Fibroblast of lung (primary cell): ENCODE measurements at regions not wholly inside any gene's neighbourhood (a gene's known extent, or its start where the extent isn't known, plus 50 kb on each side); places are given as distances from the start of the nearest gene placed in this dataset.
A peak's percentile ranks its signal among the peaks of the same experiment; 100 is the strongest.

ENCODE experiments used
- DNase-seq, 2 donors: peaks; one replicate each; pipeline versions ENCODE4 v3.0.0 to v3.0.0-alpha.2; 2010; ENCODE audit warnings: low read depth in 2 of 2
- H2AFZ ChIP-seq: 2 replicates; pipeline ENCODE4 v1.5.1; 2012; ENCODE audit warnings: low read length, control low read depth, inconsistent platforms
- H3K27ac ChIP-seq: 2 replicates; pipeline ENCODE4 v1.5.1; 2011; ENCODE audit warnings: low read length, control low read depth; ENCODE audit not compliant: insufficient read depth
- H3K27me3 ChIP-seq: 2 replicates; pipeline ENCODE4 v1.5.1; 2011; ENCODE audit warnings: mild to moderate bottlenecking, low read length; ENCODE audit not compliant: control insufficient read depth, insufficient read depth
- H3K36me3 ChIP-seq: 2 replicates; pipeline ENCODE4 v1.5.1; 2011; ENCODE audit warnings: low read length; ENCODE audit not compliant: control insufficient read depth, insufficient read depth
- H3K4me1 ChIP-seq: 2 replicates; pipeline ENCODE4 v1.5.1; 2011; ENCODE audit warnings: low read length; ENCODE audit not compliant: control insufficient read depth, insufficient read depth; ENCODE audit errors: extremely low read depth
- H3K4me2 ChIP-seq: 2 replicates; pipeline ENCODE4 v1.5.1; 2011; ENCODE audit warnings: low read length, control low read depth; ENCODE audit not compliant: insufficient read depth; ENCODE audit errors: extremely low read depth
- H3K4me3 ChIP-seq, 4 experiments: fragments of 200-600 bp in 1 of 4; sonication (generic) in 1 of 4; replicated peaks in 1 of 4; 2 replicates each; pipeline ENCODE4 v1.5.1; 2011 to 2016; ENCODE audit warnings: low read length in 4 of 4, low read depth in 3 of 4, mild to moderate bottlenecking in 3 of 4, control low read depth in 2 of 4, inconsistent platforms in 1 of 4, mixed read lengths in 1 of 4; ENCODE audit not compliant: insufficient read depth in 1 of 4; ENCODE audit errors: control extremely low read depth in 1 of 4
- H3K79me2 ChIP-seq: 2 replicates; pipeline ENCODE4 v1.5.1; 2012; ENCODE audit warnings: mild to moderate bottlenecking, low read length, inconsistent platforms; ENCODE audit not compliant: control insufficient read depth, insufficient read depth
- H3K9ac ChIP-seq: 2 replicates; pipeline ENCODE4 v1.5.1; 2011; ENCODE audit warnings: mild to moderate bottlenecking, low read length, control low read depth; ENCODE audit not compliant: insufficient read depth
- H3K9me3 ChIP-seq: 2 replicates; pipeline ENCODE4 v1.5.1; 2012; ENCODE audit warnings: low read depth, low read length; ENCODE audit not compliant: control insufficient read depth, insufficient read depth
- H4K20me1 ChIP-seq: 2 replicates; pipeline ENCODE4 v1.5.1; 2011; ENCODE audit warnings: low read length; ENCODE audit not compliant: control insufficient read depth, insufficient read depth; ENCODE audit errors: extremely low read depth
- CTCF ChIP-seq, 2 donors: IDR thresholded peaks in 1 of 2; conservative IDR thresholded peaks in 1 of 2; 1 replicate in 1 of 2; 2 replicates in 1 of 2; pipeline ENCODE4 v1.5.1; 2011 to 2012; ENCODE audit warnings: low read length in 2 of 2, control low read depth in 1 of 2, inconsistent platforms in 1 of 2, low read depth in 1 of 2, mild to moderate bottlenecking in 1 of 2
- EZH2 ChIP-seq: IDR thresholded peaks from 2 replicates; pipeline ENCODE4 v1.5.1; 2012; ENCODE audit warnings: low read length, control low read depth, mild to moderate bottlenecking; ENCODE audit errors: missing control alignments

- H3K36me3 ChIP-seq = no peaks in the 10 kb centered on the region
- no peaks in the 10 kb centered on the region for H3K9me3 ChIP-seq
- no peak overlapping the region for H3K9ac ChIP-seq
- H3K4me3 ChIP-seq = no peak overlapping the region
- H2AFZ ChIP-seq = no peak overlapping the region
- no peaks in the 10 kb centered on the region for H3K79me2 ChIP-seq
- no peaks in the 10 kb centered on the region for H3K27me3 ChIP-seq
- H3K4me2 ChIP-seq = no peak overlapping the region
- DNase-seq = peak in 1 of 2 donors; percentile 48
- TF ChIP-seq EZH2 (no peak), CTCF (conservative IDR thresholded peaks at IDR 0.05 in 1 of 2, IDR thresholded peaks at IDR 0.05 in 1 of 2; ENCODE audit: low read depth in 1 of 2, low read length in 2 of 2) (no peak)
- no peaks in the 10 kb centered on the region for H4K20me1 ChIP-seq
- H3K27ac ChIP-seq = no peak overlapping the region
- no peaks in the 10 kb centered on the region for H3K4me1 ChIP-seq
Measured at GRCh38 chr5:167816354-167816753, 475.1 kb upstream of the WWC1 start.

- H3K36me3 ChIP-seq = no peaks in the 10 kb centered on the region
- H4K20me1 ChIP-seq = no peaks in the 10 kb centered on the region
- H3K27me3 ChIP-seq = no peaks in the 10 kb centered on the region
- no peaks in the 10 kb centered on the region for H3K4me1 ChIP-seq
- H3K9ac ChIP-seq = no peak overlapping the region
- no peaks in the 10 kb centered on the region for H3K9me3 ChIP-seq
- no peak overlapping the region for H3K4me2 ChIP-seq
- no peak for DNase-seq
- no peak overlapping the region for H2AFZ ChIP-seq
- H3K4me3 ChIP-seq = no peak overlapping the region
- TF ChIP-seq CTCF (conservative IDR thresholded peaks at IDR 0.05 in 1 of 2, IDR thresholded peaks at IDR 0.05 in 1 of 2; ENCODE audit: low read depth in 1 of 2, low read length in 2 of 2) (no peak), EZH2 (no peak)
- H3K79me2 ChIP-seq = no peaks in the 10 kb centered on the region
- no peak overlapping the region for H3K27ac ChIP-seq
Measured at GRCh38 chr5:167816864-167817263, 474.6 kb upstream of the WWC1 start.

GRCh38 chr5:167819406-167819805 lies 472.0 kb upstream of the WWC1 start:
- no peak overlapping the region for H2AFZ ChIP-seq
- no peak for DNase-seq
- no peaks in the 10 kb centered on the region for H3K27me3 ChIP-seq
- no peak overlapping the region for H3K9ac ChIP-seq
- H3K27ac ChIP-seq = no peak overlapping the region
- no peaks in the 10 kb centered on the region for H3K4me1 ChIP-seq
- no peaks in the 10 kb centered on the region for H3K36me3 ChIP-seq
- TF ChIP-seq CTCF (conservative IDR thresholded peaks at IDR 0.05 in 1 of 2, IDR thresholded peaks at IDR 0.05 in 1 of 2; ENCODE audit: low read depth in 1 of 2, low read length in 2 of 2) (no peak), EZH2 (no peak)
- H3K79me2 ChIP-seq = no peaks in the 10 kb centered on the region
- H3K9me3 ChIP-seq = no peaks in the 10 kb centered on the region
- H4K20me1 ChIP-seq = no peaks in the 10 kb centered on the region
- no peak overlapping the region for H3K4me2 ChIP-seq
- H3K4me3 ChIP-seq = no peak overlapping the region
